GM23338 (cell line): ENCODE measurements at regions not wholly inside any gene's neighbourhood (a gene's known extent, or its start where the extent isn't known, plus 50 kb on each side); places are given as distances from the start of the nearest gene placed in this dataset.

ENCODE experiments used
- ATAC-seq: fragments of 200-7000 bp; cut with Tn5 transposase; 3 replicates; pipeline ENCODE4 v1.9.1; 2020
- DNase-seq: peaks from one replicate; pipeline ENCODE4 v3.0.0-alpha.2; 2015; ENCODE audit warnings: low spot score
- H2AFZ ChIP-seq: fragments of 200-600 bp; sonication (generic); 2 replicates; pipeline ENCODE4 v1.8.0; 2016; ENCODE audit warnings: antibody characterized with exemption, mild to moderate bottlenecking, moderate library complexity
- H3F3A ChIP-seq: fragments of 200-600 bp; sonication (generic); replicated peaks from 2 replicates; pipeline ENCODE4 v1.8.0; 2017; ENCODE audit warnings: antibody characterized with exemption, mixed run types, low read depth
- H3K27ac ChIP-seq: fragments of 200-600 bp; sonication (generic); 2 replicates; pipeline ENCODE4 v1.6.1; 2016; ENCODE audit warnings: low read depth
- H3K27me3 ChIP-seq: fragments of 200-600 bp; sonication (generic); 2 replicates; pipeline ENCODE4 v1.8.0; 2016; ENCODE audit warnings: mild to moderate bottlenecking, mixed run types, moderate library complexity; ENCODE audit not compliant: insufficient read depth
- H3K36me3 ChIP-seq: fragments of 200-600 bp; sonication (generic); 2 replicates; pipeline ENCODE4 v1.8.0; 2016; ENCODE audit warnings: mild to moderate bottlenecking; ENCODE audit not compliant: insufficient read depth
- H3K4me1 ChIP-seq: fragments of 200-600 bp; sonication (generic); 2 replicates; pipeline ENCODE4 v1.8.0; 2016; ENCODE audit warnings: mild to moderate bottlenecking, moderate library complexity; ENCODE audit not compliant: insufficient read depth
- H3K4me2 ChIP-seq: fragments of 200-600 bp; sonication (generic); 2 replicates; pipeline ENCODE4 v1.7.1; 2017; ENCODE audit warnings: mixed run types
- H3K4me3 ChIP-seq: fragments of 200-600 bp; sonication (generic); 2 replicates; pipeline ENCODE4 v1.6.1; 2016; ENCODE audit warnings: mixed run types
- H3K79me2 ChIP-seq: fragments of 200-600 bp; sonication (generic); replicated peaks from 2 replicates; pipeline ENCODE4 v1.8.0; 2017; ENCODE audit warnings: mild to moderate bottlenecking; ENCODE audit not compliant: insufficient read depth
- H3K9me2 ChIP-seq: fragments of 200-600 bp; sonication (generic); 2 replicates; pipeline ENCODE4 v1.8.0; 2017; ENCODE audit not compliant: insufficient read depth
- H4K20me1 ChIP-seq: fragments of 200-600 bp; sonication (generic); replicated peaks from 2 replicates; pipeline ENCODE4 v1.8.0; 2017; ENCODE audit warnings: mild to moderate bottlenecking; ENCODE audit not compliant: insufficient read depth
- H3K27ac Mint-ChIP-seq: 2 replicates; pipeline ENCODE4 v1.8.0; 2020; ENCODE audit warnings: inconsistent platforms, mild to moderate bottlenecking, moderate library complexity, mixed read lengths
- H3K27me3 Mint-ChIP-seq: 3 replicates; pipeline ENCODE4 v1.8.0; 2022; ENCODE audit warnings: low read depth, mild to moderate bottlenecking, moderate library complexity, mixed read lengths, inconsistent platforms; ENCODE audit not compliant: insufficient read depth, poor library complexity
- H3K36me3 Mint-ChIP-seq: 3 replicates; pipeline ENCODE4 v1.8.0; 2021; ENCODE audit warnings: low read depth, mild to moderate bottlenecking, inconsistent platforms, moderate library complexity, mixed read lengths
- H3K4me1 Mint-ChIP-seq: 3 replicates; pipeline ENCODE4 v1.8.0; 2020; ENCODE audit warnings: mild to moderate bottlenecking, inconsistent platforms, mixed read lengths
- H3K4me3 Mint-ChIP-seq: 3 replicates; pipeline ENCODE4 v1.8.0; 2021; ENCODE audit warnings: moderate library complexity, mild to moderate bottlenecking, inconsistent platforms, mixed read lengths
- H3K9me3 Mint-ChIP-seq: 3 replicates; pipeline ENCODE4 v1.8.0; 2020; ENCODE audit warnings: moderate library complexity, mild to moderate bottlenecking, inconsistent platforms, mixed read lengths
- CREB1 ChIP-seq: fragments of 250-450 bp; sonication (Bioruptor Pico); IDR thresholded peaks from 2 replicates; pipeline ENCODE4 v1.5.0; 2020; ENCODE audit warnings: low read depth, mild to moderate bottlenecking, moderate library complexity
- EZH2 ChIP-seq: fragments of 200-600 bp; sonication (generic); IDR thresholded peaks from one replicate; pipeline ENCODE4 v1.8.0; 2017; ENCODE audit warnings: antibody characterized with exemption, mild to moderate bottlenecking, low read depth; ENCODE audit not compliant: unreplicated experiment
- EZH2phosphoT487 ChIP-seq: fragments of 200-600 bp; sonication (generic); IDR thresholded peaks from one replicate; pipeline ENCODE4 v1.8.1; 2018; ENCODE audit warnings: antibody characterized with exemption; ENCODE audit not compliant: unreplicated experiment
- JUNB ChIP-seq: IDR thresholded peaks from one replicate; pipeline ENCODE4 v1.6.1; 2016; ENCODE audit warnings: antibody characterized with exemption; ENCODE audit not compliant: unreplicated experiment
- NANOG ChIP-seq: IDR thresholded peaks from 2 replicates; pipeline ENCODE4 v1.6.1; 2016; ENCODE audit warnings: antibody characterized with exemption, borderline replicate concordance
- POLR2AphosphoS5 ChIP-seq: IDR thresholded peaks from 2 replicates; pipeline ENCODE4 v1.6.1; 2016; ENCODE audit warnings: antibody characterized with exemption, low read depth
- STAT1 ChIP-seq: IDR thresholded peaks from one replicate; pipeline ENCODE4 v1.6.1; 2016; ENCODE audit warnings: antibody characterized with exemption; ENCODE audit not compliant: unreplicated experiment
- ZNF114 ChIP-seq: fragments of 250-450 bp; sonication (Bioruptor Pico); IDR thresholded peaks from 2 replicates; pipeline ENCODE4 v1.5.0; 2020; ENCODE audit warnings: mild to moderate bottlenecking, moderate library complexity
- ZNF331 ChIP-seq: fragments of 250-450 bp; sonication (Bioruptor Pico); IDR thresholded peaks from 2 replicates; pipeline ENCODE4 v1.5.0; 2020; ENCODE audit warnings: low read depth, mild to moderate bottlenecking, moderate library complexity
- TF ChIP-seq, protein P1 (sequence below): IDR thresholded peaks from 2 replicates; pipeline ENCODE4 v1.6.1; 2016; ENCODE audit warnings: antibody characterized with exemption
- TF ChIP-seq, protein P2 (sequence below): fragments of 250-450 bp; sonication (Bioruptor Pico); IDR thresholded peaks from 2 replicates; pipeline ENCODE4 v1.5.0; 2020; ENCODE audit warnings: mild to moderate bottlenecking, moderate library complexity

DNA sequence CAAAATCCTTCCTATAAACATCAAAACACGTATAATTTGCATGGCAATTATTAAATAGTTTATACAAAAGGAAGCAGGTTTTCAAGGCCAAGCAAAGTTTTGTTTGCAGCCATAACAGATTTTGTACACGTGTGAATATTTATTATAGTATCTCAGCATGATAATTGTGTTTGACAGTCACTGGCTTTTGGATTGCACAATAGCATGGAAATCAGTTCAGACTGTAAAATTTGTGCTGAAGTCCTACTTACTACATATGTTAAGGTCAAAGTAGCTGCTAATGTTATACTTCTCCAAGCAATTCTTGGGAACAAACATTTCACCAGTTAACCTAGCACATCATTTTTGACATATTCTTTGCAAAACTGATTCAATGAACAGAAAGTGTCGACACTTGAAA is 287.6 kb upstream of the POM121L12 start (continued):
- TF ChIP-seq, protein P1, sequence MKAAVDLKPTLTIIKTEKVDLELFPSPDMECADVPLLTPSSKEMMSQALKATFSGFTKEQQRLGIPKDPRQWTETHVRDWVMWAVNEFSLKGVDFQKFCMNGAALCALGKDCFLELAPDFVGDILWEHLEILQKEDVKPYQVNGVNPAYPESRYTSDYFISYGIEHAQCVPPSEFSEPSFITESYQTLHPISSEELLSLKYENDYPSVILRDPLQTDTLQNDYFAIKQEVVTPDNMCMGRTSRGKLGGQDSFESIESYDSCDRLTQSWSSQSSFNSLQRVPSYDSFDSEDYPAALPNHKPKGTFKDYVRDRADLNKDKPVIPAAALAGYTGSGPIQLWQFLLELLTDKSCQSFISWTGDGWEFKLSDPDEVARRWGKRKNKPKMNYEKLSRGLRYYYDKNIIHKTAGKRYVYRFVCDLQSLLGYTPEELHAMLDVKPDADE: no peak
- TF ChIP-seq POLR2AphosphoS5: no peak
- no peak for TF ChIP-seq EZH2phosphoT487

DNA sequence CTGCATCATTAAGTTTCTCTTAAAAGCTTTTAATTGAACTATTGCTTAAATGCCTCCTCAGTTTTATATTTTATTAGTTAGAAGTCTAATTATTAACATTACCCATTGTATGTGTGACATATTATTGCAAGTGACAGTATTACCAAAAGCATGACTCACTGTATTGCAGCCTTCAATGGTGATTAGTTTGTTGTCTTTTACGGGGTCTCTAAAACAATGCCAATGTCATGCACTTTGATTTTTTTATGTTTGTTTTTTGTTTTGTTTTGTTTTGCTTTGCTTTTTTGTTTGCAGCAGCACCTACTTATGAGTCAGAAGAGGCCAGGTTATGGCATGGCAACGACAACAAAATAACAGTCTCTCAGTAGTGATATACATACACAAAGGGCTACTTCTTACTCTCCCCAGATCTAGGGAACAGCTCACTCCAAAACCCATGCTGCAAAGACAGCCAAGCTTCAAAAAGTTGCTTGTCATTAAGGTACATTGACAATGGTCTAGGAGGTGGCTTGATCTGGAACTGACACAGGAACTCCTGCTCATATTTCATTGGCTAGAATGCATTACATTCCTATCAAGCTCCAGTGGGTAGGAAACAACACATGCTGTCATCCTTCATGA is 293.7 kb upstream of the POM121L12 start:
- H3K27ac ChIP-seq: no peak overlapping the region
- H3K4me1 ChIP-seq: no peaks in the 10 kb centered on the region
- DNase-seq (no peak), ATAC-seq (no peak)
- Mint-ChIP-seq H3K27me3 (no peaks in the 10 kb centered on the region), H3K36me3 (no peaks in the 10 kb centered on the region), H3K27ac (no peak overlapping the region), H3K4me3 (no peak overlapping the region), H3K9me3 (no peaks in the 10 kb centered on the region), H3K4me1 (no peaks in the 10 kb centered on the region)
- no peak overlapping the region for H2AFZ ChIP-seq
- no peaks in the 10 kb centered on the region for H4K20me1 ChIP-seq
- TF ChIP-seq NANOG: no peak
- TF ChIP-seq ZNF114 (CRISPR knock-in tag): no peak
- TF ChIP-seq POLR2AphosphoS5: no peak
- no peak for TF ChIP-seq ZNF331 (CRISPR knock-in tag)
- TF ChIP-seq, protein P1: no peak
- TF ChIP-seq EZH2phosphoT487: no peak
- no peak for TF ChIP-seq JUNB
- H3K4me2 ChIP-seq: no peak overlapping the region
- H3K9me2 ChIP-seq: peaks cover 4% of the 10 kb centered on the region; the same call in 1 of the 2 replicates
- no peaks in the 10 kb centered on the region for H3K36me3 ChIP-seq
- H3K27me3 ChIP-seq: no peaks in the 10 kb centered on the region
- no peaks in the 10 kb centered on the region for H3F3A ChIP-seq
- H3K4me3 ChIP-seq: no peak overlapping the region
- no peaks in the 10 kb centered on the region for H3K79me2 ChIP-seq

GRCh38 chr7:52735656-52736055 is 299.8 kb upstream of the POM121L12 start:
- Histone ChIP-seq H3K27ac (no peak overlapping the region), H3K27me3 (no peaks in the 10 kb centered on the region), H3K4me2 (no peak overlapping the region), H3K36me3 (no peaks in the 10 kb centered on the region), H3K4me1 (no peaks in the 10 kb centered on the region), H2AFZ (no peak overlapping the region), H4K20me1 (no peaks in the 10 kb centered on the region), H3K9me2 (peaks cover 7% of the 10 kb centered on the region; the same call in 1 of the 2 replicates), H3K79me2 (no peaks in the 10 kb centered on the region), H3K4me3 (no peak overlapping the region), H3F3A (no peaks in the 10 kb centered on the region)
- no peak overlapping the region for H3K27ac Mint-ChIP-seq
- no peaks in the 10 kb centered on the region for H3K27me3 Mint-ChIP-seq
- peaks cover 13% of the 10 kb centered on the region; the same call in 2 of the 3 replicates for H3K9me3 Mint-ChIP-seq
- ATAC-seq (no peak), DNase-seq (no peak)
- peaks cover 4% of the 10 kb centered on the region for H3K36me3 Mint-ChIP-seq
- no peak overlapping the region for H3K4me3 Mint-ChIP-seq
- H3K4me1 Mint-ChIP-seq: no peaks in the 10 kb centered on the region
- TF ChIP-seq EZH2 (no peak), STAT1 (no peak), CREB1 (CRISPR knock-in tag) (no peak), NANOG (no peak)
- TF ChIP-seq, protein P2, sequence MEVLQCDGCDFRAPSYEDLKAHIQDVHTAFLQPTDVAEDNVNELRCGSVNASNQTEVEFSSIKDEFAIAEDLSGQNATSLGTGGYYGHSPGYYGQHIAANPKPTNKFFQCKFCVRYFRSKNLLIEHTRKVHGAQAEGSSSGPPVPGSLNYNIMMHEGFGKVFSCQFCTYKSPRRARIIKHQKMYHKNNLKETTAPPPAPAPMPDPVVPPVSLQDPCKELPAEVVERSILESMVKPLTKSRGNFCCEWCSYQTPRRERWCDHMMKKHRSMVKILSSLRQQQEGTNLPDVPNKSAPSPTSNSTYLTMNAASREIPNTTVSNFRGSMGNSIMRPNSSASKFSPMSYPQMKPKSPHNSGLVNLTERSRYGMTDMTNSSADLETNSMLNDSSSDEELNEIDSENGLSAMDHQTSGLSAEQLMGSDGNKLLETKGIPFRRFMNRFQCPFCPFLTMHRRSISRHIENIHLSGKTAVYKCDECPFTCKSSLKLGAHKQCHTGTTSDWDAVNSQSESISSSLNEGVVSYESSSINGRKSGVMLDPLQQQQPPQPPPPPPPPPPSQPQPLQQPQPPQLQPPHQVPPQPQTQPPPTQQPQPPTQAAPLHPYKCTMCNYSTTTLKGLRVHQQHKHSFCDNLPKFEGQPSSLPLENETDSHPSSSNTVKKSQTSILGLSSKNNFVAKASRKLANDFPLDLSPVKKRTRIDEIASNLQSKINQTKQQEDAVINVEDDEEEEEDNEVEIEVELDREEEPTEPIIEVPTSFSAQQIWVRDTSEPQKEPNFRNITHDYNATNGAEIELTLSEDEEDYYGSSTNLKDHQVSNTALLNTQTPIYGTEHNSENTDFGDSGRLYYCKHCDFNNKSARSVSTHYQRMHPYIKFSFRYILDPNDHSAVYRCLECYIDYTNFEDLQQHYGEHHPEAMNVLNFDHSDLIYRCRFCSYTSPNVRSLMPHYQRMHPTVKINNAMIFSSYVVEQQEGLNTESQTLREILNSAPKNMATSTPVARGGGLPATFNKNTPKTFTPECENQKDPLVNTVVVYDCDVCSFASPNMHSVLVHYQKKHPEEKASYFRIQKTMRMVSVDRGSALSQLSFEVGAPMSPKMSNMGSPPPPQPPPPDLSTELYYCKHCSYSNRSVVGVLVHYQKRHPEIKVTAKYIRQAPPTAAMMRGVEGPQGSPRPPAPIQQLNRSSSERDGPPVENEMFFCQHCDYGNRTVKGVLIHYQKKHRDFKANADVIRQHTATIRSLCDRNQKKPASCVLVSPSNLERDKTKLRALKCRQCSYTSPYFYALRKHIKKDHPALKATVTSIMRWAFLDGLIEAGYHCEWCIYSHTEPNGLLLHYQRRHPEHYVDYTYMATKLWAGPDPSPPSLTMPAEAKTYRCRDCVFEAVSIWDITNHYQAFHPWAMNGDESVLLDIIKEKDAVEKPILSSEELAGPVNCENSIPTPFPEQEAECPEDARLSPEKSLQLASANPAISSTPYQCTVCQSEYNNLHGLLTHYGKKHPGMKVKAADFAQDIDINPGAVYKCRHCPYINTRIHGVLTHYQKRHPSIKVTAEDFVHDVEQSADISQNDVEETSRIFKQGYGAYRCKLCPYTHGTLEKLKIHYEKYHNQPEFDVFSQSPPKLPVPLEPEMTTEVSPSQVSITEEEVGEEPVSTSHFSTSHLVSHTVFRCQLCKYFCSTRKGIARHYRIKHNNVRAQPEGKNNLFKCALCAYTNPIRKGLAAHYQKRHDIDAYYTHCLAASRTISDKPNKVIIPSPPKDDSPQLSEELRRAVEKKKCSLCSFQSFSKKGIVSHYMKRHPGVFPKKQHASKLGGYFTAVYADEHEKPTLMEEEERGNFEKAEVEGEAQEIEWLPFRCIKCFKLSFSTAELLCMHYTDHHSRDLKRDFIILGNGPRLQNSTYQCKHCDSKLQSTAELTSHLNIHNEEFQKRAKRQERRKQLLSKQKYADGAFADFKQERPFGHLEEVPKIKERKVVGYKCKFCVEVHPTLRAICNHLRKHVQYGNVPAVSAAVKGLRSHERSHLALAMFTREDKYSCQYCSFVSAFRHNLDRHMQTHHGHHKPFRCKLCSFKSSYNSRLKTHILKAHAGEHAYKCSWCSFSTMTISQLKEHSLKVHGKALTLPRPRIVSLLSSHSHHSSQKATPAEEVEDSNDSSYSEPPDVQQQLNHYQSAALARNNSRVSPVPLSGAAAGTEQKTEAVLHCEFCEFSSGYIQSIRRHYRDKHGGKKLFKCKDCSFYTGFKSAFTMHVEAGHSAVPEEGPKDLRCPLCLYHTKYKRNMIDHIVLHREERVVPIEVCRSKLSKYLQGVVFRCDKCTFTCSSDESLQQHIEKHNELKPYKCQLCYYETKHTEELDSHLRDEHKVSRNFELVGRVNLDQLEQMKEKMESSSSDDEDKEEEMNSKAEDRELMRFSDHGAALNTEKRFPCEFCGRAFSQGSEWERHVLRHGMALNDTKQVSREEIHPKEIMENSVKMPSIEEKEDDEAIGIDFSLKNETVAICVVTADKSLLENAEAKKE (CRISPR knock-in tag): no peak
- TF ChIP-seq, protein P1: no peak
